ENCODE measurements at regions not wholly inside any gene's neighbourhood (a gene's known extent, or its start where the extent isn't known, plus 50 kb on each side); places are given as distances from the start of the nearest gene placed in this dataset.

DNA sequence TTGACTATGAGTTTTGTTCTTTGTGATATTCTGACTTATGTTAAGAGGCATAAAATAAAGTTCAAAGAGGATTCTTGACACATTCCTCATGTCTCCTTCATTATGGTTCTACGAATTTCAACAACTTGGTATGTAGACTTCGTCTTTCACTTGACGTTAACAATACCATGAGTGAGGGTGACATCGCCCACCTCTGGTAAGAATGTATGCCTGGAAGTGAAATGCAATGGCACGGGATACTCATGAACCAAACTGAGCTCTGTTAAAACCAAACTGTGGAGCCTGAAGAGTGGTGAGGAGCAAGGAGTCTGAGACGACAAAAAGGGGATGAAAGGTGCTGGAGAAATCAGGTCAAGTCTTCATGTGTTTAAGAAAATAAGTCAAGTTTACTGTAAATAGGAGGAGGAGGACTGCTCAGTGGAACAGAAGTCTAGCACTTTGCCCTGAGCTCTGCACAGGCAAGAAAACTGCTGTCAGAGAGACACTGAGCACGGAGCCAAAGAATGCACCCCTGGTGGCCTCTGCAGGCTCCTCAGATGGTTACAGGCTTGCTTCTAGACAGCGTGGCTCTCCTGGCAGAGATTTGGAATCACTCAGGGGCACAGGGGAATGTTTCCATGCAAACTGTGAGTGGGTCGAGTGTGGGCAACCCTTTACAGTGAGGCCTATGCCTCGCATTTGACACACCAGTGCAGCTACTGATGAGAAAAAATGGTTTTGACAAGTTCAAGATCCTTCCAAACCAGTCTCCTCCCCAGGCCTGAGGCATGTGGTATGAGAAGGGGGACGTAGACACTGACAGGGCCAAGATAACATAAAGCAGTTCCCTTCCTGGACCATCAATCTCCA, 470.1 kb downstream of the IRX1 start:
- no peak overlapping the region for H3K27ac ChIP-seq
- no peak for TF ChIP-seq POLR2A (IDR thresholded peaks at IDR 0.05)
- TF ChIP-seq, protein P1, sequence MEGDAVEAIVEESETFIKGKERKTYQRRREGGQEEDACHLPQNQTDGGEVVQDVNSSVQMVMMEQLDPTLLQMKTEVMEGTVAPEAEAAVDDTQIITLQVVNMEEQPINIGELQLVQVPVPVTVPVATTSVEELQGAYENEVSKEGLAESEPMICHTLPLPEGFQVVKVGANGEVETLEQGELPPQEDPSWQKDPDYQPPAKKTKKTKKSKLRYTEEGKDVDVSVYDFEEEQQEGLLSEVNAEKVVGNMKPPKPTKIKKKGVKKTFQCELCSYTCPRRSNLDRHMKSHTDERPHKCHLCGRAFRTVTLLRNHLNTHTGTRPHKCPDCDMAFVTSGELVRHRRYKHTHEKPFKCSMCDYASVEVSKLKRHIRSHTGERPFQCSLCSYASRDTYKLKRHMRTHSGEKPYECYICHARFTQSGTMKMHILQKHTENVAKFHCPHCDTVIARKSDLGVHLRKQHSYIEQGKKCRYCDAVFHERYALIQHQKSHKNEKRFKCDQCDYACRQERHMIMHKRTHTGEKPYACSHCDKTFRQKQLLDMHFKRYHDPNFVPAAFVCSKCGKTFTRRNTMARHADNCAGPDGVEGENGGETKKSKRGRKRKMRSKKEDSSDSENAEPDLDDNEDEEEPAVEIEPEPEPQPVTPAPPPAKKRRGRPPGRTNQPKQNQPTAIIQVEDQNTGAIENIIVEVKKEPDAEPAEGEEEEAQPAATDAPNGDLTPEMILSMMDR (IDR thresholded peaks at IDR 0.05): no peak
- intact Hi-C loops (cut with DNase I): no loop called here
- DNase-seq: no peak
- no peak overlapping the region for H3K4me3 ChIP-seq
- H3K36me3 ChIP-seq: no peaks in the 10 kb centered on the region
- WGBS (ENCODE audit: insufficient coverage, low coverage, low lambda C conversion rate, missing lambda C conversion rate): 31% methylated on average over 8 of the region's 11 CpGs
- no peaks in the 10 kb centered on the region for H3K4me1 ChIP-seq
- no peak for ATAC-seq
- no peaks in the 10 kb centered on the region for H3K9me3 ChIP-seq
- no peaks in the 10 kb centered on the region for H3K27me3 ChIP-seq

DNA sequence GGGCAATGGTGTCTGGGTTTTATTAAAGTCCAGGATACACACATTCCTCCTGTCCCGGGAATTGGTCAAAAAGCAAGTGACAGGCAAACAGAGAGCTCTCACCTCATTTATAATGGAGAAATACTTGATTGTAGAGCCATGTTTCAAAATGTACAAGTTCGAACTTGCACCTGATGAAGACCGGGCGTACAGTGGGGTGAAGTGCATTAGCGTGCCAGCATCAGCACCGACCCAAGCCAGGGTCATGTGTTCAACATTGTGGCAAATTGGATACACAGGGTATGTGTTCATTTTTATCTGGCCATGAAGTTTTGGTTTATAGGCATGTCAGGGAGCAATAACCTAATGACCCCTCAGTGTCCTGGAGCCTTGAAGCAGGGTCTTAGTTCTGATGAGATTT, 472.5 kb downstream of the IRX1 start:
- H3K27ac ChIP-seq: no peak overlapping the region
- no peak overlapping the region for H3K4me3 ChIP-seq
- H3K27me3 ChIP-seq: no peaks in the 10 kb centered on the region
- intact Hi-C loops (cut with DNase I): no loop called here
- WGBS (ENCODE audit: insufficient coverage, low coverage, low lambda C conversion rate, missing lambda C conversion rate): 72% methylated on average over 6 of the region's 6 CpGs
- no peaks in the 10 kb centered on the region for H3K4me1 ChIP-seq
- no peak for TF ChIP-seq POLR2A (IDR thresholded peaks at IDR 0.05)
- TF ChIP-seq, protein P1 (IDR thresholded peaks at IDR 0.05): no peak
- no peaks in the 10 kb centered on the region for H3K9me3 ChIP-seq
- DNase-seq: no peak
- ATAC-seq: no peak
- no peaks in the 10 kb centered on the region for H3K36me3 ChIP-seq

DNA sequence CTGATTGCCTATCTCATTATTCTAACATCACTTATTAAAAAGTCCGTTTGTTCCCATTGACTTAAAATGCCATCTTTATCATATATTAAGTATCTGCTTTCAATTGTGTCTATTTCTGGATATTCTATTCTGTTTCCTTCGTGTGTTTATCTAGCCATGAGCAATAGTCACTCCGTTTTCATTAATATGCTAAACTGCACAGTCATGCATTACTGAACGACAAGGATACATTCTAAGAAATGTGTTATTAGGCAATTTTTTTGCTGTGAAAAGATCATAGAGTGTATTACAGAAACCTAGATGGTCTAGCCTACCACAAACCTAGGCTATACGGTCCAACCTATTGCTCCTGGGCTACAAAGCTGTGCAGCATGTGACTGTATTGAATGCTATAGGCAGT, 482.9 kb downstream of the IRX1 start:
- Histone ChIP-seq H3K4me3 (no peak overlapping the region), H3K27me3 (no peaks in the 10 kb centered on the region), H3K36me3 (no peaks in the 10 kb centered on the region), H3K9me3 (no peaks in the 10 kb centered on the region), H3K27ac (no peak overlapping the region), H3K4me1 (no peaks in the 10 kb centered on the region)
- DNase-seq (no peak), ATAC-seq (no peak)
- WGBS (ENCODE audit: insufficient coverage, low coverage, low lambda C conversion rate, missing lambda C conversion rate): 37% methylated on average over 5 of the region's 5 CpGs
- intact Hi-C loops (cut with DNase I): no loop called here
- TF ChIP-seq, protein P1 (IDR thresholded peaks at IDR 0.05): no peak
- TF ChIP-seq POLR2A (IDR thresholded peaks at IDR 0.05): no peak

DNA sequence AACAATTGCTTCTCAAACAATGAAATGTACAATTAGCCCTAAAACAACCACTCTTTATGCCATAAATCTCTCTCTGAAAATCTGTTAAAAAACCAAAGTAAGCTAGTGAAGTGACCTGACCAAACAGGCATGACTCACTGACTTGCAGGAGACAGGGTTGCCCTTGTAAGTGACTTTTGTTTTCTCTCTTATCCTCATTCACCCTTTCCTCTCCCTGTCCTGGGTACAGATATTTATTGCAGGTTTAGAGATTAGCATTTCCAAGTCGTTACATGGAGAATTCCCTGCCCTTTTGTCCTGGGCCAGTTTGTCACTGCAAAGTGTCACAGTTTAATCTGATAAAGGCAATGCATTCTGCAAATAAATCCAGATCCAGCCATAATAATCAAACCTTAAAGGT, 484.2 kb downstream of the IRX1 start:
- intact Hi-C loops (cut with DNase I): no loop called here
- TF ChIP-seq, protein P1 (IDR thresholded peaks at IDR 0.05): no peak
- TF ChIP-seq POLR2A (IDR thresholded peaks at IDR 0.05): no peak
- no peak overlapping the region for H3K27ac ChIP-seq
- H3K4me1 ChIP-seq: no peaks in the 10 kb centered on the region
- no peaks in the 10 kb centered on the region for H3K36me3 ChIP-seq
- no peak for ATAC-seq
- H3K4me3 ChIP-seq: no peak overlapping the region
- no peaks in the 10 kb centered on the region for H3K27me3 ChIP-seq
- DNase-seq: no peak
- H3K9me3 ChIP-seq: no peaks in the 10 kb centered on the region
- 13% methylated on average over 1 of the region's 1 CpG for WGBS (ENCODE audit: insufficient coverage, low coverage, low lambda C conversion rate, missing lambda C conversion rate)
